G401 (cell line): ENCODE measurements at regions not wholly inside any gene's neighbourhood (a gene's known extent, or its start where the extent isn't known, plus 50 kb on each side); places are given as distances from the start of the nearest gene placed in this dataset.

ENCODE experiments used
- DNase-seq: peaks from one replicate; pipeline ENCODE4 v3.0.0-alpha.2; 2015; ENCODE audit warnings: low spot score
- in situ Hi-C: cut with HindIII; loops from 2 replicates; pipeline ENCODE4 v1.10.0; 2016; ENCODE audit warnings: low sequenced_read_pairs, mixed read lengths

DNA sequence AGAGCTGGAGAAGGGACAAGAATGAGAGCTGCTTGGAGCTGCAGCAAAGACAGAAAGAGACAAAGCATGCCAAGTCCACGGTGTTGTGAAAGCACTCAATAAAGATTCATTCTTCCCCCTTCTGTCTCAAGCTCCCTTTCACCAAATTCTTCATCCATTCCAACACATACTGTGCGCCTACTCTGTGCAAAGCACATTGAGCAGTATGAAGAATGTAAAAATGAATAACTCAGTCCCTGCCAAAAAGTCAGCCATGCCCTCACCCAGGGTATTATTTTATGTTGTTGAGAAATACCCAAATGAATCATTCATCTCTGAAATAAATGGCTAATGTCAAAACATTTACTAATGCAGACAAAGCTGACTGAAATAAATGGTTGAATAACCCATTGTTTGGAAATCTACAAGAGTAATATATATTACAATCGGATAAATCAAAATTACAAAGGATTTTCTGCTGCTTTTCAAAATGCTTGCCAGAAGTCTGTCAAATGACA, 282.9 kb upstream of the IRX5 start:
- DNase-seq: no peak
- in situ Hi-C loops: no loop called here

DNA sequence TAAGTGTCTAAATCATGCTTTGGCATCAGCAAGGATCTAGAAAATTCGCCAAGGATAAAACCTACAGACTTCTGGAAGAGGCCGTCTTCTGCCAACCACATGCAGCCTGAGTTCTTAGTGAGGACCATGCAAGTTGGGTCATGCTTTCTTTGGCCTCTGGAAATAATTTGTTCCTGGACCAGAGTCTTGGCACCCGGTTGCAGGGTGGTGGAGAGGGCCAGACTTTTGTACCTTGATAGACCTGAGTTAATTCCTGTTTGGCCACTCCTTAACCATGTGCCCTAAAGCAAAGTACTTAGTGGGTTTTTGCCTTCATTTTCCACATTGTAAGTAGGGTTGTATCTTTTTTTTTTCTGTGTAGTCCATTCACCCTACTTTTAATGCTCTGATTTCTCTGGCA, 283.4 kb upstream of the IRX5 start:
- in situ Hi-C loops: no loop called here
- DNase-seq: no peak

- no peak for DNase-seq
- in situ Hi-C loops: no loop called here
Observed at GRCh38 chr16:54645345-54645744, 285.3 kb upstream of the IRX5 start.

GRCh38 chr16:54636221-54636793, 294.4 kb upstream of the IRX5 start:
- in situ Hi-C loops: no loop called here
- DNase-seq: no peak

DNA sequence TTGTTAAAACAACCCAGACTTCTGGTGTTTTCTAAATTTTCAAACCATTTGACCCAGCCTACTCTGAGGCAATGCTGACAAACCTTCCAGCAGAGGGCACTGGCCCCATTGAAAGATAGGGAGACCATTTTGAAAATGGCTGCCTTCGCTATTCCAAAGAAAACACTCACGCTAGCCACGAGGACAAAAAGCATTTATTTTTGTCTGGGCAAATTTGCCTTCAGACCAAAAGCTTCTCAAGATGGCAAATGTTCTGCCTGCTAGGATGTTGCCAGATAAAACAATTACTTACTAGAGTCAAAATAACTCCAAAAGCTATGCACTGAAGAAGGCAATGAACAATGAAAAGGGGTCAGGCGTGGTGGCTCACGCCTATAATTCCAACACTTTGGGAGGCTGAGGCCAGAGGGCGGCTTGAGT, 296.7 kb upstream of the IRX5 start:
- DNase-seq: peak; percentile 1
- in situ Hi-C loops: no loop called here

DNA sequence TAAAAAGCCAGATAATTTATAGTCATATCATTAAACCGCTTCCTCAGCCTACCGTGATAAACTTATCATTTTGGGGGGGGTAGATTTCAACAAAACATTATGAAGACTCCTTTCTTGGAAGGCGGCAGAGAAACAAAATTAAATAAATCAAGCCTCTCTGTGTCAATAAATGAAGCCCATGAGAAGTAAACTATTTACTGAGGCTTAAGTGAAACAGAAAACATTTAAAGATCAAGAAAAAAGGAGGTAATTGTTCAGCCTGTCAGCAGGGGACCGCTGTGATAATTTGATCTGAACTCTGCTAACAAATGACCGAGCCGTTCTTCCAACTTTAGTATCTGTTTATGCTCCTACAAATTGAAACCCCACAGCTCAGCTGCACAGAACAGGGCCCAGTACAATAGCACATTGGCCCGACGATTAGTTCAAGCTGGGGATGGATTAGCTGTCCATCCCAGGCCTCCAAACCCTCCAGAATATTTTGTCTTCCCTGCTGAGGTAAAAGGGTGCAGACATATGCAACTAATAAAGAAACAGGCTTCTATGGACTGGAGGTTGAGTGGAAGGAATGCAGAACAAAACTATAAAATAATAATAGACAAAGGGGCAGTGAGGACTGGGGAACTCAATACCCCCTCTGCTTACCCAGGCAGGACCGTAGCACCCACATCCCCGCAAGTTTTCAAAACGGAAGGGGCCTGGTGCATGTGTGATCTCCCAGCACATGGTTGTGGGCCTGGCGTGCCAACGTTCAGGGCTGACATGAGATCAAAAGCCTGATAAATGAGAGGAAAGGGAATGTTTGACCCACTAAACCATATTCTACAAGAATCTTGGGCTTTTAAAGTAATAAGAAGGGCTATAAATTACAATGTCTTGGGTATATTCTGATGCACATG, 298.1 kb upstream of the IRX5 start:
- in situ Hi-C loops: no loop called here

DNA sequence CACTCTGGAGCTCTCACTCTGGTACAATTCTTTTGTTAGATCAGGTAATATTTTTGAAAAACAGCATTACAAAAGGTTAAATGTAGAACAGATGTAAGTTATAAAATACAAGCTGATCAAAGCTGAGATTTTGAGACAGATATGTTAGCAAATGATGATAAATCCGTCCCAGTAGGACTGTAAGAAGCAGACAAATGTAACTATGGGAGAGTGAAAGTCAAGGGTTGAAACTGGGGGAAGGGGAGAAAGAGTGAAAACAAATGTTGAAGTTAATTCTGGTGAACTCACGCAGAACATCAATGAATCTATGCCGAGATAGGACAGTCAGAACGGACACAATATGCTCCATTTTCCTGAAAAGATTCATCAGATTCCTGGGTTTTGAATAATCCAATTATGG, 298.9 kb upstream of the IRX5 start:
- in situ Hi-C loops: no loop called here
- no peak for DNase-seq

More for the DNA sequence above, 298.1 kb upstream of the IRX5 start:
- no peak for DNase-seq

GRCh38 chr16:54630284-54630967, 300.2 kb upstream of the IRX5 start:
- no peak for DNase-seq
- in situ Hi-C loops: no loop called here

- DNase-seq: no peak
- in situ Hi-C loops: no loop called here
Observed at GRCh38 chr16:54628796-54629625, 301.7 kb upstream of the IRX5 start.

GRCh38 chr16:54627616-54628015, 303.0 kb upstream of the IRX5 start:
- in situ Hi-C loops: no loop called here

GRCh38 chr16:54623636-54624035, 307.0 kb upstream of the IRX5 start:
- in situ Hi-C loops: no loop called here
- no peak for DNase-seq

More at GRCh38 chr16:54627616-54628015, 303.0 kb upstream of the IRX5 start:
- DNase-seq: no peak

GRCh38 chr16:54620197-54620596, 310.5 kb upstream of the IRX5 start:
- DNase-seq: no peak
- in situ Hi-C loops: no loop called here

DNA sequence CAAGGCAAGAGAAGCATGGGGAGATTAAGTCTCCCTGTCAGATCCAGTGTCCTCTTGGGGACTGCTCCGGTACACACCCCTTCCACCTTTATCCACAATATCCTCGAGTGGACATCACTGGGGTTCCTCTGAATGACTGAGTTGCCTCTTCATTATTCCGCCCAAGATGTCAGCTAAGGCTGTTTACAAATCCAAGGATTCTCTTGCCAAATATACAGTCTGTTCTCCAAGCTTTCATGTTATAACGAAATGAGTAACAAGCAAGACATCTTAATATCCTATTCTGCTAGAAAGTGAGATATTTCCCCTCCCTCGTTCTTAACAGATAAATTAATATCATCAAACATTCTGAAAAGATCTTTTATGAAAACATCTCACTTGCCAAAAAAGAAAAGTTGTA, 314.1 kb upstream of the IRX5 start:
- in situ Hi-C loops: no loop called here
- DNase-seq: no peak

DNA sequence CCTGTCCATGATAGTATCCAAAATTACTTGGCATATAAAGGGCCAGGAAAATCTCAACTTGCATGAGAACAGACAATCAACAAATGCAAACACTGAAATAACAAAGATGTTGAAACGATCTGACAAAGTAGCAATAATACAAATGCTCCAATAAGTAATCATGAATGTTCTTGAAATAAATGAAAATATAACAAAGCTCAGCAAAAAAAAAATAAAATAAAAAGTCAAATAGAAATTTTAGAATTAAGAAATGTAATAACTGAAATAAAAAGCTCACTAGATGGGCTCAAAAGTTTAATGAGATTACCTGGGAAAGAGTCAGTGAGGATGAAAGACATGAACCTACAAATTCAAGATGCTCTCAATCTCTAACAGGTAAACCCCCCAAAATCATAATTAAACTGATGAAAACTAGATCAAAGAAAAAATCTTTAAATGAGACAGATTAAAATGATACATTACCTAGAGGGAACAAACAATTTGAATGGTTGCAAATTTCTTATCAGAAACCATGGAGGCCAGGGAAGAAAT, 319.0 kb upstream of the IRX3 start:
- in situ Hi-C loops: no loop called here
- no peak for DNase-seq

DNA sequence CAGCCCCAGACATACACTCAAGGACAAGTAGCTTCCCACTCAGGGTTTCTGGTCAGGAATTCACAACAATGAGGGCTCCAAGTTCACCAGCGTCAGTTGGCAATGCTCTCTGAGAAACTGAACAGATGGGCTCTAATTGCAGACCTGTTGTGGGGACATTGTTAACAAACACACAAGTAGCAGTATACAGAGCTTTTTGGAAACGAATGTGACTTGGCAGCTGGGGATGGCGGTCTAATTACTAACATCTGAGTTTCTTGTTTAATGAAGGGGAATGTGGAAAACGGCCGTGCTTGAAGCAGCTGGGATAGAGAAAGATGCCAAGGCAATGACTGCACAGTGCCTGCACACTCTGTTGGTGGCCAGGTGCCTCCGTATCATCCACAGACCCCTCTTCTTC, 316.1 kb upstream of the IRX3 start:
- in situ Hi-C loops: no loop called here
- DNase-seq: no peak

DNA sequence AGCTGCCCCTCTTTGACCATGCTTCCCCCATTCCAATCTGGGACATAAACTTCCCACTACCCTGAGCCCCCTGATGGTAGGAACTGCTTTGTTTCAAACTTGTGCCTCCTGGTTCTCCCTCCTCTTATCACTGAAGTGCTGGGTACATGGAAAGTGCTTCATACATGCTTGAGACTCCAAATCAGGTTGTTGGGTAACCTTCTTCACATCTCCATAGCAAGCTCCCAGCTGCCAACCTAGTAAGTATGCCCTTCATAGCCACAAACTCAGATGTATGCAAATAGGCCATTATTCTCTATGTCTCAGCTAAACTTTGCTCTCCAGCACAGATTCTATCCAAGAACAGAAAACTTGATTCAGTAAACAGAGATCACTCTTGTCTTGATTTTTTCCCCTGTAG, 310.6 kb upstream of the IRX3 start:
- no peak for DNase-seq
- in situ Hi-C loops: no loop called here

GRCh38 chr16:54595621-54596020, 309.0 kb upstream of the IRX3 start:
- no peak for DNase-seq
- in situ Hi-C loops: no loop called here

- DNase-seq: no peak
Observed at GRCh38 chr16:54594601-54595391, 308.2 kb upstream of the IRX3 start.

More at GRCh38 chr16:54594601-54595391, 308.2 kb upstream of the IRX3 start:
- in situ Hi-C loops: no loop called here
